ENCODE measurements at regions not wholly inside any gene's neighbourhood (a gene's known extent, or its start where the extent isn't known, plus 50 kb on each side); places are given as distances from the start of the nearest gene placed in this dataset.

DNA sequence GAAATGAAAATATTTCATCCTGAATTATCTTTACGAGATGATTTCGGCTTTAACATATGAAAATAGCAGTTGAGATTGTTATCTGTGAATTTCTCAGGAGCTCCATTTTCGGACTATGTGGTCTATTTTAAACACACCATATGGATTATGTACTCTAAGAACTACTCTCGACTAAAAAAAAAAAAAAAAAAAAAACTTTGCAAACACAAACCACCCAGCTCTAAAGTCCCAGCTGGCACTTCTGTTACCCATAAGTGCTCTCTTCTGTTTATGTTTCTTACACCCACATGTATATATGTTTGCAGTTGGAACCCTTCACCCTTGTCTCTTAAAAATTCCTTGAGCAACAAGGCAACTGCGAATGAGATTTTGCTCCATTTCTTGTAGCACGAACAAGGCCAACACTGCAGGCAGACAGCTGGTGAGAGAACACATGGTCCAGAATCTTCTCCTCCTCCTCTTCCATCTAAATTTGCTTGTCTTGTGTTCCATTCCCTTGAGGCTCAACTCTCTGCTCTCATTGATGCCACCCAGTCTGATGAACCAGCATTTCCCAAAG, 172.7 kb upstream of the HCCS start:
- ChIA-PET CTCF (no interaction called here), POLR2A (no interaction called here)
- no peaks in the 10 kb centered on the region for H3K4me1 Mint-ChIP-seq
- H3K36me3 Mint-ChIP-seq (ENCODE audit: low read depth) = no peaks in the 10 kb centered on the region
- no peak overlapping the region for H3K27ac Mint-ChIP-seq
- no peaks in the 10 kb centered on the region for H3K27me3 Mint-ChIP-seq
- no peak overlapping the region for H3K4me3 Mint-ChIP-seq
- H3K9me3 Mint-ChIP-seq = peaks cover 2% of the 10 kb centered on the region
- no peak for DNase-seq

DNA sequence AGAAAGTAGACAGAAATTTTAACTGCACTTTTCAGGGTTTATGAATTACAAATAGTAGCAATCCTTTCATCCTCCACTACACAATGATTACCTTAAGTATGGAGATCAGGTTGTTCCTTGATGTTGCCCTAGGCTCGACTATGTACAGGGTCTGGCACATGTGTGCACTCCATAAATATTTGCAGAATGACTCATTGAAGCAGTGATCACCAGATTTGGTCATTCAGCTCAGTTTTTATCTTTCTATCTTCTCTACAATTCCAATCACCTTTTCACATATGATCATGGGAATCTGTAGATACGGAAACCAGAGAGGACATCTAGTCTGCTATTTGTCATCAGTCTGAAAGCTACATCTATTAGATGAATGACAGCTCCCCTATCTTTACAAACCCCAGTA, 171.7 kb upstream of the HCCS start:
- no peak overlapping the region for H3K4me3 Mint-ChIP-seq
- DNase-seq = no peak
- no peaks in the 10 kb centered on the region for H3K27me3 Mint-ChIP-seq
- H3K9me3 Mint-ChIP-seq = peaks cover 2% of the 10 kb centered on the region
- ChIA-PET CTCF (no interaction called here), POLR2A (no interaction called here)
- no peaks in the 10 kb centered on the region for H3K4me1 Mint-ChIP-seq
- H3K27ac Mint-ChIP-seq = no peak overlapping the region
- no peaks in the 10 kb centered on the region for H3K36me3 Mint-ChIP-seq (ENCODE audit: low read depth)

DNA sequence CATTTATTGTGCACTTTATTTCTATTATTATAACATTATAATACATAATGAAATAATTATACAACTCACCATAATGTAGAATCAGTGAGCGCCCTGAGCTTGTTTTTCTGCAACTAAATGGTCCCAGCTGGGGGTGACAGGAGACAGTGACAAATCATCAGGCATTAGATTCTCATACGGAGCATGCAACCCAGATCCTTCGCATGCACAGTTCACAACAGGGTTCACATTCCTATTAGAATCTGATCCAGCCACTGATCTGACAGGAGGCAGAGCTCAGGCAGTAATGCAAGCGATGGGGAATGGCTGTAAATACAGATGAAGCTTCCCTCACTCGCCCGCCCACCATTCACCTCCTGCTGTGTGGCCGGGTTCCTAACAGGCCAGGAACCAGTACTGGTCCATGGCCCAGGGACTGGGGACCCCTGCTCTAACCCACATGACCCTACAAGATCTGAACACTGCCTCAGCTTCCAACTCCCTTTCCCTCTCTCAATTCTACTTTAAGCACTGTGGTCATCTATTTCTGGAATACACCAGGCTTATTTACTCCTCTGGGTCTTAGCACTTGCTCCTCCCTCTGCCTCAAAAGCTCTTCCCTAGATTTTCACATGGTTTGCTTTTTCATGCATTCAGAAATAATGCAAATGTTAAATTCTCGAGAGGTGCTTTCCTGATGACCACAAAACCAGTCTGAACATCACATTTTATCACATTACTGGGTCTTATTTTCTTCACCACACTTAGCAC, 166.8 kb upstream of the HCCS start:
- Mint-ChIP-seq H3K36me3 (ENCODE audit: low read depth) (no peaks in the 10 kb centered on the region), H3K27me3 (no peaks in the 10 kb centered on the region)

DNA sequence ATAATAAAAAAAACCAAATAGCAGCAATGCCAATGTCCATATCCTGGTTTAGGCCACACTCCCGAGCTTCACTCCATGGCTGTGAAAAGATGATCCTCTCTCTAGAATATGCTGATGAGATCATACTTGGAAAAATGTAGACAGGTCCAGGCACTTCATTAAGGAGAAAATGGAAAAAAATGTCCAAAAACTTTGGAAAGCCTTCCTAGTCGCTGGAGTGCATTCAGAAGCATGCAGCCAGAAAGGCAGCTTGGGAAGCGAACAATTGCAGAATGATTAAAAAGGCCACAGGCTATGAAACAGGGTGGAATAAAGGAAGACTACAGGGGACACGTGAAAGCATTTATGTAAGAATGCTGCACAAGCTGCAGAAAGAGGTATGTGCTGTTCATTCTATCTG, 165.6 kb upstream of the HCCS start:
- CTCF ChIA-PET = no interaction called here
- H3K9me3 Mint-ChIP-seq = no peaks in the 10 kb centered on the region

More for the DNA sequence above, 166.8 kb upstream of the HCCS start:
- CTCF ChIA-PET = no interaction called here
- POLR2A ChIA-PET = no interaction called here
- DNase-seq = no peak
- Mint-ChIP-seq H3K27ac (no peak overlapping the region), H3K4me1 (no peaks in the 10 kb centered on the region), H3K4me3 (no peak overlapping the region), H3K9me3 (no peaks in the 10 kb centered on the region)

DNA sequence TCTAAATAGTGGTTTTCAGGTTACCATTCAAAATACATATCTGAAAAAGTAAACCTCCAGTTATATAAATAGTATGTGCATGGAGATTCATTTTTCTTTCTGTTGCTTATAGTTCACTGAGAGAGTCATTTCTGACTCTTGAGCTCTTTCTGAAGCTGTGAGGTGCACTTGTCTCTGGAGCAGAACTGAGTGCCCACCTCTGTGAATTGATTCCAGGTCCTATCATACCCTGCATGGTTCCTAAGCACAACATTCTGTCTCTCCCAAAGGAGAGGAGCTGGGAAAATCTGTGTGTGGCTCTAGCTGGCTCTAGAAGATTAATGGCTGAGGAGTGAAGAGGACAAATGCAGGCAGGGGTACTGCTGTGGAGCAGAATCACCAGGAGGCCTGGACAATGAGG, 161.6 kb upstream of the HCCS start:
- no peak overlapping the region for H3K27ac Mint-ChIP-seq
- no peak overlapping the region for H3K4me3 Mint-ChIP-seq
- DNase-seq = no peak
- no peaks in the 10 kb centered on the region for H3K4me1 Mint-ChIP-seq
- no peaks in the 10 kb centered on the region for H3K36me3 Mint-ChIP-seq (ENCODE audit: low read depth)
- no peaks in the 10 kb centered on the region for H3K9me3 Mint-ChIP-seq
- no peaks in the 10 kb centered on the region for H3K27me3 Mint-ChIP-seq
- ChIA-PET POLR2A (no interaction called here), CTCF (no interaction called here)

More for the DNA sequence above, 165.6 kb upstream of the HCCS start:
- Mint-ChIP-seq H3K4me3 (no peak overlapping the region), H3K27ac (no peak overlapping the region), H3K4me1 (no peaks in the 10 kb centered on the region), H3K27me3 (no peaks in the 10 kb centered on the region), H3K36me3 (ENCODE audit: low read depth) (no peaks in the 10 kb centered on the region)
- POLR2A ChIA-PET = no interaction called here
- DNase-seq = no peak

DNA sequence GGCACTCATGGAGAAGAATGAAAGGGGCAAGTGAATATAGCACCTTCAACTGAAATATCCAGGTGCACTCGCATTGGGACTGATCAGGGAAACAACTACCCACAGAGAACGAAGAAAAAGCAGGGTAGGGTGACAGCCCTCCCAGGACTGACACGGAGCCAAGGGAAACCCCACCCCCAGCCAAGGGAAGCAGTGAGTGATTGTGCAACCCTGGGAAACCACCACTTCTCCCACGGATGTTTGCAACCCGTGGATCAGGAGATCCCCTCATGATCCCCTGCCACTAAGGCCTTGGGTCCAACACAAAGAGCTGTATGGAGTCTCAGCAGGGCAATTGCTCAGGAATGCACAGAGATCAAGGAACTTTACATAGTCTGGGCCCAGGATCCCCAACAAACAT, 158.5 kb upstream of the HCCS start:
- POLR2A ChIA-PET = no interaction called here
- no peaks in the 10 kb centered on the region for H3K36me3 Mint-ChIP-seq (ENCODE audit: low read depth)
- no peak overlapping the region for H3K27ac Mint-ChIP-seq
- H3K4me3 Mint-ChIP-seq = no peak overlapping the region
- H3K27me3 Mint-ChIP-seq = no peaks in the 10 kb centered on the region
- H3K4me1 Mint-ChIP-seq = no peaks in the 10 kb centered on the region
- CTCF ChIA-PET = no interaction called here
- H3K9me3 Mint-ChIP-seq = peaks cover 5% of the 10 kb centered on the region
- DNase-seq = no peak

DNA sequence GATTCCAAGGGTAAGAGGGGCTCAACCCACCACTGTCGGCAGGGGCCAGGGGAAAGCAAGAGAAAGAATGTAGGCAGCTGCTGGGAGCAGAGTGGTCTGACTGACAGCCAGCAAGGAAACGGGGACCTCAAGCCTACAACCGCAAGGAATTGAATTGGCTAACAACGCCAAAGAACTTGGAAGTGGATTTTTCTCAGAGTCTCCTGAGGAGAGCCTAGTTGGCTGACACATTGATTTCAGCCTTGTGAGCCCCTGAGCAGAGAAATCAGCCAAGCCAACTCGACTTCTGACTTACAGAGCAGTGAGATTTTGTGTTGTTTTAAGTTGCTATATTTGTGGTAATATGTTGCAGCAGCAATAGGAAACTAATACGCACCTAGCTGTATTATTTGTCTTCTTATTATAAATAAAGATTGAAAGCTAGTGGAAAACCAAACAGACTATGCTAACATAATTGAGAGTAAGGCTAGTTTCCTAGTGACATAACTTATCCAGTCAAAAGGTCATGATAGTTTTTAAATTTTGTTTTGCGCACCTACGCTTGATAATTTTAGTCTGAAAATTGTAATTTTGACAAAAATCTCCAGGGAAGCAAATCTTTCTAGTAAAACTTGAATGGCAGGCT, 145.8 kb upstream of the HCCS start:
- no peaks in the 10 kb centered on the region for H3K27me3 Mint-ChIP-seq
- CTCF ChIA-PET = no interaction called here
- H3K4me1 Mint-ChIP-seq = no peaks in the 10 kb centered on the region

DNA sequence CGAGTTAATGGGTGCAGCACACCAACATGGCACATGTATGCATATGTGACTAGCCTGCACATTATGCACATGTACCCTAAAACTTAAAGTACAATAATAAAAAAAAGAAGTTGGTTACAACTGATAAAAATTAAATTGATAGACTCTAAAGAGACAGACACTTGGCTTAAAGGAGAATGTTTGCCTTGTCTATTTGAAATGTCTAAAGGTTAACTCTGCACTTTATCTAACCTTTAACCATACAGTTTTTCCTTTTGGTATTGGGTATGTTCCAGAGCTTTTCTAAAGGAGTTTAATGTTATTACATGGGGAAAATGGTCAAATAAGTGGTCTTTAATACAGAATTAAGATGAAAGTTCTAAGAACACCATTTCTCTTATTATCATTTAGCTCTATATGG, 145.1 kb upstream of the HCCS start:
- DNase-seq = no peak
- peaks cover 2% of the 10 kb centered on the region for H3K9me3 Mint-ChIP-seq
- H3K36me3 Mint-ChIP-seq (ENCODE audit: low read depth) = no peaks in the 10 kb centered on the region
- no peaks in the 10 kb centered on the region for H3K27me3 Mint-ChIP-seq
- no peaks in the 10 kb centered on the region for H3K4me1 Mint-ChIP-seq
- H3K27ac Mint-ChIP-seq = no peak overlapping the region
- POLR2A ChIA-PET = no interaction called here
- CTCF ChIA-PET = no interaction called here
- no peak overlapping the region for H3K4me3 Mint-ChIP-seq

More for the DNA sequence above, 145.8 kb upstream of the HCCS start:
- no peaks in the 10 kb centered on the region for H3K36me3 Mint-ChIP-seq (ENCODE audit: low read depth)
- DNase-seq = no peak
- POLR2A ChIA-PET = no interaction called here
- peaks cover 2% of the 10 kb centered on the region for H3K9me3 Mint-ChIP-seq
- no peak overlapping the region for H3K27ac Mint-ChIP-seq
- no peak overlapping the region for H3K4me3 Mint-ChIP-seq

DNA sequence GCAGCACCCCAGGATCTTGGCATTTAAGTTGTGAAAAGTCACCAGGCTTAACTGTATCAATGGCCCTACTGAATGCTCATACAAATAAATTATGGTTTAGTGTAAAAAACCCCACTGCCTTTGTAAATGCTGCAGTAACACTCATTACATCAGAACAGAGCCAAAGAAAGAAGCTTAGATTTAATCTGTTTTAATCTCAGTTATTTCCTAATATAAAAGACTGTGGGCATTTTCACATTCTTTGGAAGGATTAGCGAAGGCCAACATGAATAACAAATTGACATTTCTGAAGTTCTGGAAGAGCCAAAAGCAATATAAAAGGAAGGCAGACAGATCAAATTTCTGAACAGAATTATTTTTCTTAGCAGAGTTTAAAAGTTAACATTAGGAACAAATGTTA, 140.0 kb upstream of the HCCS start:
- H3K36me3 Mint-ChIP-seq (ENCODE audit: low read depth) = no peaks in the 10 kb centered on the region
- ChIA-PET CTCF (no interaction called here), POLR2A (no interaction called here)
- no peak overlapping the region for H3K4me3 Mint-ChIP-seq
- H3K27me3 Mint-ChIP-seq = no peaks in the 10 kb centered on the region
- DNase-seq = no peak
- peaks cover 6% of the 10 kb centered on the region for H3K9me3 Mint-ChIP-seq
- no peaks in the 10 kb centered on the region for H3K4me1 Mint-ChIP-seq
- H3K27ac Mint-ChIP-seq = no peak overlapping the region

DNA sequence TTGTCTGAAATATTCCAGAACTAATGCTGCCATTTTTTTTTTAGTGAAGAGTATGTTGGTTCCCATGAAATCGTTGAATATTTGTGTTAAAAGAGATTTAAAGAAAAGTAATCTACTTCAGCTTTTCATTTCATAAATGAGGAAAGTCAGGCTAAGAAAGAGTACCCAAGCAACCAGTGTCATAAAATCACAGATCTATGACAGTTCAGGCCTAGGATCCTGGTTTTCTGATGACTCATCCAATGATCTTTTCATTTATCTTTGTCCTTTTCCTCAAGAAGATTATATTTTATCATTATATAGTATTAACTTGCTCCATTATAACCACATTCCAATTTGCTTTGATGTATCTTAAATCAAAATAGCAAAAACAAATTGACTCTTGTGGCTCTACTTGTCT, 139.4 kb upstream of the HCCS start:
- Mint-ChIP-seq H3K4me1 (no peaks in the 10 kb centered on the region), H3K4me3 (no peak overlapping the region), H3K9me3 (peaks cover 6% of the 10 kb centered on the region), H3K36me3 (ENCODE audit: low read depth) (no peaks in the 10 kb centered on the region), H3K27me3 (no peaks in the 10 kb centered on the region), H3K27ac (no peak overlapping the region)
- ChIA-PET CTCF (no interaction called here), POLR2A (no interaction called here)
- no peak for DNase-seq

DNA sequence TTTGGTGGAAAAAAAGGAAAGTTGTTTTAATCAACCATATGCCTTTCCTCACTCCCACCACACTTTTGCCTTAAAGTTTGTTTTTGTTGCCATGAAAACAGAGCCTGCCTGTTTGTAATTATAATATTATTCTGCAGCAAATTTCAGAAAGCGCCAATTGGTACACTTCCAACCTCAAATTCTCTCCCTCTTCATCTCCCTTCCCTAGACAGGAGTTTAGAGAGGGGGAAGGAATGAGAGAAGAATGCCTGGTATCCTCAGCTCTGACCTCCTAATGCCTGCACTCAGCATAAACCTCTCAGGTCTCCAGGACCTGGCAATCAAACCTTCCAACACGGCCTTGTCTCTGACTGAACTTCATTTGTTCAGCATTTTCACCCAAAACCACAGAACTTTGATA, 138.4 kb upstream of the HCCS start:
- ChIA-PET CTCF (no interaction called here), POLR2A (no interaction called here)
- H3K9me3 Mint-ChIP-seq = peaks cover 6% of the 10 kb centered on the region
- H3K4me3 Mint-ChIP-seq = no peak overlapping the region
- no peak overlapping the region for H3K27ac Mint-ChIP-seq
- no peak for DNase-seq
- H3K27me3 Mint-ChIP-seq = no peaks in the 10 kb centered on the region
- H3K4me1 Mint-ChIP-seq = no peaks in the 10 kb centered on the region
- no peaks in the 10 kb centered on the region for H3K36me3 Mint-ChIP-seq (ENCODE audit: low read depth)

DNA sequence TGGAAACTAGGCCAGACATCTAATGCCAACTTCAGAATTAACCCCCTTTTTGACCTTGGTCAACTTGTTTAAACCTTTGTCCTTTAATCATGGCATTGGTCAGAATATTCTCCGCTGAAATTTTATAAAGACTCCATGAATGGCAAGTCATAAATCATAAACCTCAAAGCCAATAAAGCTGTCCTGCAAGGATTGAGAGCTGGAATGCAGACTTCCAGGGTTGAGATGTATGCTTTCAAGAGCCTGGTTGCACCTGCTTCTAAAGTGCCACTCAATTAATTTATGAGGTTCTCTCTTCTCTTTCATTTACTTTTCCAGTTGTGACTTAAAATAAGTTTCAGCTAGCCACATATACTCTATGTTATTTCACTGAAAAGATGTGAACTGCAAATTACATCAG, 136.2 kb upstream of the HCCS start:
- ChIA-PET POLR2A (no interaction called here), CTCF (no interaction called here)
- Mint-ChIP-seq H3K27ac (no peak overlapping the region), H3K4me1 (no peaks in the 10 kb centered on the region), H3K9me3 (peaks cover 6% of the 10 kb centered on the region), H3K4me3 (no peak overlapping the region), H3K36me3 (ENCODE audit: low read depth) (no peaks in the 10 kb centered on the region), H3K27me3 (no peaks in the 10 kb centered on the region)
- DNase-seq = no peak

DNA sequence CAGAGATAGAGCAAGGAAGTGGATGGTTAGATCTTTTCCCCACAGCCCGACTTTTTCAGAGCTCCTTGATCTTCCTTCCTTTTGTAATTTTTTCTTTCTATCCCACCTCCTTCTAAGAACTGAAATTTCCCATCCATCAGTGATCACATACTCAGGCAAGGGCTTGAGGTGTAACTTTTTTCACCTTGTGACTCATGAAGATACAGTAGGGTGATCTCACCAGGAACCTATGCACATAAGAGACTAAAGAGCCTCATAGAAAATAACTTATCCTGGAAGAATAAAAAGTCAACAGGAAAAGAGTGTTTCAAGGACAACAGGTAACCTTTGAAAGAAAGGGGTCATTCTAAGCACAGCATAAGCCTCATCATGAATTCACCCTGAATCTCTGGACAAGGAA, 131.2 kb upstream of the HCCS start:
- no peak for DNase-seq
- Mint-ChIP-seq H3K27me3 (no peaks in the 10 kb centered on the region), H3K4me3 (no peak overlapping the region), H3K36me3 (ENCODE audit: low read depth) (no peaks in the 10 kb centered on the region), H3K4me1 (no peaks in the 10 kb centered on the region), H3K27ac (no peak overlapping the region), H3K9me3 (no peaks in the 10 kb centered on the region)
- CTCF ChIA-PET = no interaction called here
- POLR2A ChIA-PET = no interaction called here

DNA sequence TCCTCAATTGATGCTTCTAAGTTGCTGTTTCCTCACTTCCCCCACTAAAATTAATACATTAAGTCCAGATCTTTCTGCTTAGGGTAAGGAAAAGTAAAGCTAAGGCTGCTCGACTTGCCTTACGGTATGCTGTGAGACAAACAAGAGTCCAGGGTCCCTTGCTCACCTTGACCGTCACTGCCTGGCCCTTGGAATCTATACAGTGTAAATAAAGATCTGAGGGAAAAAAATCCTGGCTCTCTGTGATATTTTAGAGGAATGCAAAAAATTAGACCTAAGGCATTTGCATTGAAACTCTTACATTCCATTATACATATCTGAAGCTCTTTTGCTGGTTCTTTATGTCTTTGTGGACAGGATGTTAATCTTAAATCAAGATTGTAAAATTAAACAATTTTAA, 129.6 kb upstream of the HCCS start:
- no peaks in the 10 kb centered on the region for H3K36me3 Mint-ChIP-seq (ENCODE audit: low read depth)
- no peak overlapping the region for H3K4me3 Mint-ChIP-seq
- no peaks in the 10 kb centered on the region for H3K27me3 Mint-ChIP-seq
- no peaks in the 10 kb centered on the region for H3K4me1 Mint-ChIP-seq
- ChIA-PET POLR2A (no interaction called here), CTCF (no interaction called here)
- DNase-seq = no peak
- no peaks in the 10 kb centered on the region for H3K9me3 Mint-ChIP-seq
- no peak overlapping the region for H3K27ac Mint-ChIP-seq

Data from activated CD4-positive, alpha-beta memory T cell treated with anti-CD3 and anti-CD28 coated beads, Interleukin-2, amount 10 ng/mL, durations not matched to agents 7 days and 5 days (primary cell).